Natural killer cell treated with Interleukin-12 subunit alpha and Interleukin-12 subunit beta and Interleukin-15 and Interleukin-18, amount 100 ng/mL, for 72 hours (primary cell): ENCODE measurements at regions not wholly inside any gene's neighbourhood (a gene's known extent, or its start where the extent isn't known, plus 50 kb on each side); places are given as distances from the start of the nearest gene placed in this dataset.

Source experiments
- ATAC-seq, 2 donors: fragments of 150-1000 bp; cut with Tn5 transposase in 1 of 2; sonication (Bioruptor Pico), chemical (Tn5 transposase) in 1 of 2; 2 replicates each; pipeline ENCODE4 v1.10.0; 2021
- DNase-seq: peaks from one replicate; pipeline ENCODE4 v3.0.0; 2022; ENCODE audit warnings: low spot score
- H3K27ac Mint-ChIP-seq, 2 donors: 1 replicate in 1 of 2; 2 replicates in 1 of 2; pipeline ENCODE4 v1.8.0; 2022; ENCODE audit warnings: mixed read lengths in 2 of 2, mild to moderate bottlenecking in 1 of 2, moderate library complexity in 1 of 2
- H3K27me3 Mint-ChIP-seq, 2 donors: 1 replicate in 1 of 2; 2 replicates in 1 of 2; pipeline ENCODE4 v1.8.0; 2022; ENCODE audit warnings: mixed read lengths in 2 of 2
- H3K36me3 Mint-ChIP-seq: one replicate; pipeline ENCODE4 v1.8.0; 2022; ENCODE audit warnings: mixed read lengths
- H3K4me1 Mint-ChIP-seq, 2 donors: 1 replicate in 1 of 2; 2 replicates in 1 of 2; pipeline ENCODE4 v1.8.0; 2022; ENCODE audit warnings: low read depth in 2 of 2, mixed read lengths in 2 of 2, mild to moderate bottlenecking in 1 of 2
- H3K4me3 Mint-ChIP-seq: one replicate; pipeline ENCODE4 v1.8.0; 2022; ENCODE audit warnings: mixed read lengths
- H3K9me3 Mint-ChIP-seq: 2 replicates; pipeline ENCODE4 v1.8.0; 2022; ENCODE audit warnings: mixed read lengths

GRCh38 chr15:100803171-100803440 is 76.5 kb upstream of the ALDH1A3 start:
- H3K36me3 Mint-ChIP-seq = no peaks in the 10 kb centered on the region
- no peak overlapping the region for H3K4me3 Mint-ChIP-seq
- peak in 1 of 2 donors; percentile 38 for ATAC-seq
- peak; percentile 42 for DNase-seq
- peaks cover 0 to 3% of the 10 kb centered on the region in 2 donors for H3K4me1 Mint-ChIP-seq
- H3K9me3 Mint-ChIP-seq = no peaks in the 10 kb centered on the region
- peaks cover 13 to 39% of the 10 kb centered on the region in 2 donors for H3K27me3 Mint-ChIP-seq
- no peak overlapping the region for H3K27ac Mint-ChIP-seq

- H3K4me3 Mint-ChIP-seq = no peak overlapping the region
- DNase-seq (no peak), ATAC-seq (no peak)
- peaks cover 13 to 19% of the 10 kb centered on the region in 2 donors for H3K27me3 Mint-ChIP-seq
- peaks cover 0 to 3% of the 10 kb centered on the region in 2 donors for H3K4me1 Mint-ChIP-seq
- no peaks in the 10 kb centered on the region for H3K36me3 Mint-ChIP-seq
- no peaks in the 10 kb centered on the region for H3K9me3 Mint-ChIP-seq
- no peak overlapping the region for H3K27ac Mint-ChIP-seq
Measured at GRCh38 chr15:100806157-100806556, 73.5 kb upstream of the ALDH1A3 start.

- Mint-ChIP-seq H3K36me3 (no peaks in the 10 kb centered on the region), H3K27me3 (peaks cover 9 to 19% of the 10 kb centered on the region in 2 donors), H3K9me3 (no peaks in the 10 kb centered on the region), H3K4me3 (no peak overlapping the region), H3K27ac (no peak overlapping the region), H3K4me1 (peaks cover 0 to 3% of the 10 kb centered on the region in 2 donors)
- no peak for DNase-seq
- ATAC-seq = peak in 1 of 2 donors; percentile 4
Measured at GRCh38 chr15:100807028-100807427, 72.6 kb upstream of the ALDH1A3 start.

GRCh38 chr15:100808691-100809090 is 70.9 kb upstream of the ALDH1A3 start:
- Mint-ChIP-seq H3K4me1 (peaks cover 0 to 3% of the 10 kb centered on the region in 2 donors), H3K27me3 (peaks cover 13 to 19% of the 10 kb centered on the region in 2 donors), H3K4me3 (no peak overlapping the region), H3K36me3 (no peaks in the 10 kb centered on the region), H3K9me3 (peaks cover 3% of the 10 kb centered on the region), H3K27ac (no peak overlapping the region)
- ATAC-seq (no peak), DNase-seq (no peak)

- H3K9me3 Mint-ChIP-seq = peaks cover 3% of the 10 kb centered on the region
- H3K4me3 Mint-ChIP-seq = no peak overlapping the region
- peaks cover 0 to 3% of the 10 kb centered on the region in 2 donors for H3K4me1 Mint-ChIP-seq
- peaks cover 13 to 19% of the 10 kb centered on the region in 2 donors for H3K27me3 Mint-ChIP-seq
- DNase-seq (no peak), ATAC-seq (no peak)
- no peak overlapping the region for H3K27ac Mint-ChIP-seq
- no peaks in the 10 kb centered on the region for H3K36me3 Mint-ChIP-seq
Measured at GRCh38 chr15:100809151-100809550, 70.5 kb upstream of the ALDH1A3 start.

GRCh38 chr15:100809587-100809986 is 70.0 kb upstream of the ALDH1A3 start:
- Mint-ChIP-seq H3K36me3 (no peaks in the 10 kb centered on the region), H3K4me1 (peaks cover 0 to 3% of the 10 kb centered on the region in 2 donors), H3K4me3 (no peak overlapping the region), H3K27me3 (peaks cover 11 to 14% of the 10 kb centered on the region in 2 donors), H3K9me3 (peaks cover 3% of the 10 kb centered on the region), H3K27ac (no peak overlapping the region)
- DNase-seq (no peak), ATAC-seq (no peak)

- no peak overlapping the region for H3K4me3 Mint-ChIP-seq
- no peak for ATAC-seq
Measured at GRCh38 chr15:100810229-100810628, 69.4 kb upstream of the ALDH1A3 start.

GRCh38 chr15:100810831-100811230 is 68.8 kb upstream of the ALDH1A3 start:
- H3K36me3 Mint-ChIP-seq = no peaks in the 10 kb centered on the region
- no peak overlapping the region for H3K27ac Mint-ChIP-seq
- DNase-seq = no peak
- ATAC-seq = no peak
- H3K27me3 Mint-ChIP-seq = peaks cover 12 to 13% of the 10 kb centered on the region in 2 donors
- H3K4me3 Mint-ChIP-seq = no peak overlapping the region
- H3K9me3 Mint-ChIP-seq = peaks cover 3% of the 10 kb centered on the region
- H3K4me1 Mint-ChIP-seq = peaks cover 0 to 3% of the 10 kb centered on the region in 2 donors

More at GRCh38 chr15:100810229-100810628, 69.4 kb upstream of the ALDH1A3 start:
- Mint-ChIP-seq H3K9me3 (peaks cover 3% of the 10 kb centered on the region), H3K27ac (no peak overlapping the region), H3K36me3 (no peaks in the 10 kb centered on the region), H3K4me1 (peaks cover 0 to 3% of the 10 kb centered on the region in 2 donors), H3K27me3 (peaks cover 10 to 11% of the 10 kb centered on the region in 2 donors)
- no peak for DNase-seq

GRCh38 chr15:100812802-100813201 is 66.8 kb upstream of the ALDH1A3 start:
- no peak for DNase-seq
- ATAC-seq = peak; percentile 61
- Mint-ChIP-seq H3K9me3 (peaks cover 3% of the 10 kb centered on the region), H3K4me3 (no peak overlapping the region), H3K36me3 (no peaks in the 10 kb centered on the region), H3K27ac (no peak overlapping the region), H3K27me3 (peaks cover 15% of the 10 kb centered on the region in 2 donors), H3K4me1 (no peaks in the 10 kb centered on the region)

GRCh38 chr15:100818927-100819326 is 60.7 kb upstream of the ALDH1A3 start:
- DNase-seq (no peak), ATAC-seq (no peak)
- no peak overlapping the region for H3K4me3 Mint-ChIP-seq
- H3K27me3 Mint-ChIP-seq = peaks cover 20 to 26% of the 10 kb centered on the region in 2 donors
- peaks cover 3% of the 10 kb centered on the region for H3K9me3 Mint-ChIP-seq
- no peaks in the 10 kb centered on the region for H3K4me1 Mint-ChIP-seq
- H3K36me3 Mint-ChIP-seq = peaks cover 5% of the 10 kb centered on the region
- H3K27ac Mint-ChIP-seq = no peak overlapping the region

GRCh38 chr15:100820528-100820927 is 59.1 kb upstream of the ALDH1A3 start:
- no peaks in the 10 kb centered on the region for H3K4me1 Mint-ChIP-seq
- no peak for ATAC-seq
- H3K36me3 Mint-ChIP-seq = peaks cover 5% of the 10 kb centered on the region
- no peak overlapping the region for H3K27ac Mint-ChIP-seq
- H3K4me3 Mint-ChIP-seq = no peak overlapping the region
- peaks cover 3% of the 10 kb centered on the region for H3K9me3 Mint-ChIP-seq
- DNase-seq = no peak
- H3K27me3 Mint-ChIP-seq = peaks cover 24 to 36% of the 10 kb centered on the region in 2 donors

- H3K27me3 Mint-ChIP-seq = peaks cover 25 to 29% of the 10 kb centered on the region in 2 donors
- no peak for DNase-seq
- H3K4me3 Mint-ChIP-seq = no peak overlapping the region
- H3K36me3 Mint-ChIP-seq = peaks cover 5% of the 10 kb centered on the region
- H3K27ac Mint-ChIP-seq = no peak overlapping the region
- H3K4me1 Mint-ChIP-seq = no peaks in the 10 kb centered on the region
- peaks cover 3% of the 10 kb centered on the region for H3K9me3 Mint-ChIP-seq
- ATAC-seq = peak in 1 of 2 donors; percentile 41
Measured at GRCh38 chr15:100821327-100821726, 58.3 kb upstream of the ALDH1A3 start.

GRCh38 chr15:100824211-100824610 is 55.4 kb upstream of the ALDH1A3 start:
- Mint-ChIP-seq H3K4me1 (no peaks in the 10 kb centered on the region), H3K36me3 (peaks cover 5% of the 10 kb centered on the region), H3K4me3 (no peak overlapping the region), H3K27me3 (peaks cover 28 to 37% of the 10 kb centered on the region in 2 donors), H3K27ac (no peak overlapping the region), H3K9me3 (peaks cover 3% of the 10 kb centered on the region)
- DNase-seq (no peak), ATAC-seq (no peak)

GRCh38 chr15:100829457-100829856 is 50.2 kb upstream of the ALDH1A3 start:
- no peak overlapping the region for H3K4me3 Mint-ChIP-seq
- DNase-seq = no peak
- H3K36me3 Mint-ChIP-seq = no peaks in the 10 kb centered on the region
- H3K9me3 Mint-ChIP-seq = no peaks in the 10 kb centered on the region
- peaks cover 23 to 30% of the 10 kb centered on the region in 2 donors for H3K27me3 Mint-ChIP-seq
- no peak overlapping the region for H3K27ac Mint-ChIP-seq
- no peak for ATAC-seq
- no peaks in the 10 kb centered on the region for H3K4me1 Mint-ChIP-seq
